HG02870 (cell line): ENCODE measurements at regions not wholly inside any gene's neighbourhood (a gene's known extent, or its start where the extent isn't known, plus 50 kb on each side); places are given as distances from the start of the nearest gene placed in this dataset.
"Not testable (repeated sequence)": the region's sequence is repeated elsewhere in the genome, so short reads cannot be mapped to it uniquely, and the experiment has no call there.

ENCODE experiments used
- ATAC-seq: cut with Tn5 transposase; IDR thresholded peaks from one replicate; pipeline ENCODE4 v1.9.1; 2021; ENCODE audit warnings: mild to moderate bottlenecking, moderate library complexity; ENCODE audit not compliant: unreplicated experiment

DNA sequence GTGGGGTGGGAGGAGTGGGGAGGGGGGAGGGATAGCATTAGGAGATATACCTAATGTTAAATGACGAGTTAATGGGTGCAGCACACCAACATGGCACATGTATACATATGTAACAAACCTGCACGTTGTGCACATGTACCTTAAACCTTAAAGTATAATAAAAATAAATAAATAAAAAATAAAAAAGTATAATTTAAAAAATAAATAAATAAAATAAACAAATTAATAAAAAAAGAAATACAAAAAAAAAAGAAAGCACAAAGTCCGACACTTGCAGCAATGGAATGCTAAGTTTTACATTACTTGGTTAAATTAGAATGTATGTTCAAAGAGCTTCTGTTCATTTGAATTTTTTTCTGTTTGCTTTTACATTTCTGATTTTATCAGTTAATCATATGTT is 236.5 kb upstream of the POGK start:
- ATAC-seq, result not testable (repeated sequence)

GRCh38 chr1:166603296-166603695 is 236.0 kb upstream of the POGK start:
- ATAC-seq, result no peak

DNA sequence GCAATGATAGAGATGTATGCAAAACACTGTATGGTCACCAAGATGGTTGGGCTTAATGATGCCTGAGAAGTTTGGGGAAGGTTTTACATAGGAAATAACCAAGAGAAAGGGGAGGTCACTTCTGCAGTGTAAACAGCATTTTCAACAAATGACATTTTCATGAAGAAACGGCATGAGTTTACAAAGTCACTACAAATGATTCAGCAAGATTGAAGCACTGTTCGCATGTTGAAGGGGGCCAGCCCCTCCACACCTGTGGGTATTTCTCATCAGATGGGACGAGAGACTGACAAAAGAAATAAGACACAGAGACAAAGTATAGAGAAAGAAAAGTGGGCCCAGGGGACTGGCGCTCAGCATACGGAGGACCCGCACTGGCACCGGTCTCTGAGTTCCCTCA is 234.1 kb upstream of the POGK start:
- no peak for ATAC-seq

DNA sequence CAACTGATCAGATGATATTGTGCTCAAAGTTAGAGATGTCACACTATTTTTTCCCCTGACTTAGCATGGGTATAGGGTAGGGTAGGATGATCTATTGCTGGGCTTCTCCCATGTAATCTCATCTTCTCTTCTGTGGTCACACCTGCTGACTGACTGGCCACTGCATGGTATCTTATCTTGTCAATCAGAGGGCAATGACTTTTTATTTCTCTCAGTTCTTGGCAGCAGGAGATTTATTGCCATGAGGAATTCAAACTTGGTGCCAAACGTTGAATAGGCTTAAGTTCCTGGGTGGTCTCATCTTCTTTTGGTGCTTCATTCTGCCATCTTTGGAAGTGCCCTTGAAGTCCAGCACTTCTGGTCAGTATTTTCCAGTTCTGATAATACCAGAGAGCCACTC is 226.4 kb upstream of the POGK start:
- no peak for ATAC-seq

- ATAC-seq, result no peak
Observed at GRCh38 chr1:166616206-166616605, 223.1 kb upstream of the POGK start.

- ATAC-seq, result no peak
Observed at GRCh38 chr1:166626711-166627110, 212.6 kb upstream of the POGK start.

GRCh38 chr1:166627558-166627957 is 211.7 kb upstream of the POGK start:
- no peak for ATAC-seq

- ATAC-seq, result no peak
Observed at GRCh38 chr1:166628259-166628658, 211.0 kb upstream of the POGK start.

- ATAC-seq, result no peak
Observed at GRCh38 chr1:166629946-166630345, 209.3 kb upstream of the POGK start.

DNA sequence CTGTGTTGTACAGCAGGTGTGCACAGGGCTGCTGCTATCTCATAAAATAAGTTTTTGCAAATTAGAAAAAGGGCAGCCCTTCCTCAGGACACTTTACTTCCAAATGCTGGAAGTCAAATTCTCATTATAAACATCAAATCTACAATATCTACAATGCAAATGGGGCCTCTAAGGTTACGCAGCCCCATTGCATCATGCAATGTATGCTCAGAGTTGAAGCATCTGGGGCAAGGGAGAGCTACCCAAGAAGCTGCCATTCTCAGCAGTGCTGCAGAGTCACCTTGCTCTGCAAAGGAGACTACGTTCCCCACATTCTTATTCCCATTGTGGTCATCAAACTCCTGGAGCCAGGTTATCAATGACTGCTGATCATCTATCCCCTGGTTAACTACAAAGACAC is 208.9 kb upstream of the POGK start:
- no peak for ATAC-seq

GRCh38 chr1:166638137-166638536 is 201.1 kb upstream of the POGK start:
- no peak for ATAC-seq

- ATAC-seq, result not testable (repeated sequence)
Observed at GRCh38 chr1:166657228-166657627, 182.0 kb upstream of the POGK start.

GRCh38 chr1:166666790-166667189 is 172.5 kb upstream of the POGK start:
- not testable (repeated sequence) for ATAC-seq

DNA sequence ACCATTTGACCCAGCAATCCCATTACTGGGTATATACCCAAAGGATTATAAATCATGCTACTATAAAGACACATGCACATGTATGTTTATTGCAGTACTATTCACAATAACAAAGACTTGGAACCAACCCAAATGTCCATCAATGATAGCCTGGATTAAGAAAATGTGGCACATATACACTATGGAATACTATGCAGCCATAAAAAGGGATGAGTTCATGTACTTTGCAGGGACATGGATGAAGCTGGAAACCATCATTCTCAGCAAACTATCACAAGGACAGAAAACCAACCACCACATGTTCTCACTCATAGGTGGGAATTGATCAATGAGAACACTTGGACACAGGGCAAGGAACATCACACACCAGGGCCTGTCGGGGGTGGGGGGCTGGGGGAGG is 171.7 kb upstream of the POGK start:
- ATAC-seq, result not testable (repeated sequence)

GRCh38 chr1:166671627-166672026 is 167.6 kb upstream of the POGK start:
- ATAC-seq, result no peak

GRCh38 chr1:166673722-166674121 is 165.6 kb upstream of the POGK start:
- no peak for ATAC-seq

- no peak for ATAC-seq
Observed at GRCh38 chr1:166675213-166675612, 164.1 kb upstream of the POGK start.

DNA sequence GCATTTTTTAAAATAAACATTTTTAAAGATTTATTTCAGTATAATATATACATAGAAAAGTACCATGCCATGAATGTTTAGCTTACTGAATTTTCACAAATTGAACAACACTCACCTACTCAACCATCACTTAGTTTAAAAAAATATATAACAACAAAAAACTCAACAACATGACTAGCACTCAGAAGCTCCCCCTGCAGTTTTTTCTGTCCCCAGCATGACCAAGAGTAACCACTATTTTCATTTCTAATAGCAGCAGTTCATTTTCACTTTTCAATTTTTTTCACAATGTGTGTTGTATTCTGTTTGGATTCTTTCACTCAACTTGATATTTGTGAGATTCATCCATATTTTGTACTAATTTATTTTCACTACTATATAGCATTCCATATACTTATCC is 162.3 kb upstream of the POGK start:
- ATAC-seq, result no peak

- ATAC-seq, result no peak
Observed at GRCh38 chr1:166679369-166679768, 159.9 kb upstream of the POGK start.

DNA sequence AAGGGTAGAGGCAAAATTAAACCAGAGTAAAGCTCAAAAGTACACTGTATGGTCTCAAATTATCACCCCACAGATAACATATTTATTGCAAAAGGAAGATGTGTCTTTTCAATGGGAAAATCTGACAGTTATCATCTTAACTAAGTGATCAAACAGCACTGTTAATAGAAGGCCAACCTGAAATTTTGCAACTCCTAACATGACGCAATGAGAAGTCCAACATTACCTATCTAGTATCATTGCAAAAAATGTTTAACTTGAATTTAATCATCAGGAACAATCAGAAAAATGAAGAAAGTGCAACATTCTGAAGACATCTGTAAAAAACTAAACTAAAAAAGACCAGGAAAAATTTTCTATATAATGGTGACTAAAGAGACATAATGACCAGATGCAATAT is 156.7 kb upstream of the POGK start:
- no peak for ATAC-seq

GRCh38 chr1:166684669-166685068 is 154.6 kb upstream of the POGK start:
- ATAC-seq, result not testable (repeated sequence)

- no peak for ATAC-seq
Observed at GRCh38 chr1:166685200-166685599, 154.1 kb upstream of the POGK start.

DNA sequence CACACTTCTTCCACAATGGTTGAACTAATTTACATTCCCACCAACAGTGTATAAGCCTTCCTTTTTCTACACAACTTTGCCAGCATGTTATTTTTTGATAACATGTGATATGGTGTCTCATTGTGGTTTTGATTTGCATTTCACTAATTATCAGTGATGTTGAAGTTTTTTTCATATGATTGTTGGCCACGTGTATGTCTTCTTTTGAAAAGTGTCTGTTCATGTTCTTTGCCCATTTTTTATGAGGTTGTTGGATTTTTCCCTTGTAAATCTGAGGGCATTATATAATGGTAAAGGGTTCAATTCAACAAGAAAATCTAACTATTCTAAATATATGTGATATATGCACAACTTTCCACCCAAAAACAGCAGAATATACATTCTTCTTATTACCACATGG is 153.4 kb upstream of the POGK start:
- not testable (repeated sequence) for ATAC-seq

DNA sequence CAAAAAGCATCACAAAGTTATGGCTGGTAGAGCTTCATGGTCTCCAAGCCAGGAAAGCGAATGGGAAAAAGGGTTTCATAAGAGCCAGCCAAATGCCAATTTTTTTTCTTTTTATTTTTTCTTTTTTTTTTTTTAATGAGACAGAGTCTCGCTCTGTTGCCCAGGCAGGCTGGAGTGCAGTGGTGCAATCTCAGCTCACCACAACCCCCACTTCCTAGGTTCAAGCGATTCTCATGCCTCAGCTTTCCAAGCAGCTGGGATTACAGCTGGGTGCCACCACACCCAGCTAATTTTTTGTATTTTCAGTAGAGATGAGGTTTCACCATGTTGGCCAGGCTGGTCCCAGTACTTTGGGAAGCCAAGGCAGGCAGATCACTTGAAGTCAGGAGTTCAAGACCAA is 148.7 kb upstream of the POGK start:
- ATAC-seq, result not testable (repeated sequence)
